ENCODE measurements at regions not wholly inside any gene's neighbourhood (a gene's known extent, or its start where the extent isn't known, plus 50 kb on each side); places are given as distances from the start of the nearest gene placed in this dataset.

DNA sequence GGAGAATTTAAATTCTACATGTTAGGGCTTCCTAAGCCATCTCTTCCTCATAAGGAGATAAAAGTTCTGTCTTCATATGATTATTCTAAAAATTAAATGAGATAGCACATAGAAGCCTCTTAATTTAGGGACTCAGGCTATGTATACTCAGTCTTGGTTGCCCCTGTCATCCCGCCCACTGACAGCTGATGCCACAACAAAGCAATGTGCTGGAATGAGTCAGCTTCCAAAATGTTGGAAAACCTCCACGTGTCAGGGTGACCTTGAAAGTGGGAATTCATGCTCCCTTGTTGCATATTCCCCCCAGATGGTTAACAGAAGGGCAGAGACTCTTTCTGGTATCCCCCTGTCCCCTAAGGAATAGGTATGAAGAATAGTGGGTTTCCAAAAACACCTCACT lies 238.0 kb upstream of the DDHD1 start:
- no peak overlapping the region for H3K9ac ChIP-seq (ENCODE audit: extremely low read depth, low read length, poor library complexity, severe bottlenecking)

GRCh38 chr14:53390008-53390407 lies 236.9 kb upstream of the DDHD1 start:
- Mint-ChIP-seq H3K27ac (no peak overlapping the region), H3K4me1 (peaks cover 8% of the 10 kb centered on the region), H3K36me3 (ENCODE audit: low read depth) (peaks cover 14% of the 10 kb centered on the region), H3K27me3 (ENCODE audit: insufficient read depth) (no peaks in the 10 kb centered on the region), H3K4me3 (no peak overlapping the region), H3K9me3 (peaks cover 17% of the 10 kb centered on the region)
- no peaks in the 10 kb centered on the region for H3K27me3 ChIP-seq (ENCODE audit: control insufficient read depth, insufficient read depth, low read length, poor library complexity, severe bottlenecking)
- no peak overlapping the region for H3K4me3 ChIP-seq (ENCODE audit: low read length)
- no peak overlapping the region for H3K27ac ChIP-seq (ENCODE audit: low read depth, low read length)
- peaks cover 3% of the 10 kb centered on the region for H3K4me1 ChIP-seq (ENCODE audit: control insufficient read depth, insufficient read depth, low read length)
- H3K9ac ChIP-seq (ENCODE audit: extremely low read depth, low read length, poor library complexity, severe bottlenecking), result no peak overlapping the region
- H3K36me3 ChIP-seq (ENCODE audit: control insufficient read depth, insufficient read depth, low read length), result no peaks in the 10 kb centered on the region
- WGBS, 2 experiments (ENCODE audit: insufficient coverage in 1 of 2, insufficient read length in 1 of 2), result 95% methylated on average over 5 to 7 of the region's 7 CpGs
- peaks cover 17% of the 10 kb centered on the region for H3K9me3 ChIP-seq (ENCODE audit: control insufficient read depth, low read length)
- no peak for TF ChIP-seq CTCF (conservative IDR thresholded peaks at IDR 0.05)
- DNase-seq, result no peak

More for the DNA sequence above, 238.0 kb upstream of the DDHD1 start:
- H3K27me3 Mint-ChIP-seq (ENCODE audit: insufficient read depth), result no peaks in the 10 kb centered on the region
- Histone ChIP-seq H3K4me1 (ENCODE audit: control insufficient read depth, insufficient read depth, low read length) (peaks cover 3% of the 10 kb centered on the region), H3K9me3 (ENCODE audit: control insufficient read depth, low read length) (peaks cover 26% of the 10 kb centered on the region), H3K4me3 (ENCODE audit: low read length) (no peak overlapping the region), H3K36me3 (ENCODE audit: control insufficient read depth, insufficient read depth, low read length) (no peaks in the 10 kb centered on the region), H3K27me3 (ENCODE audit: control insufficient read depth, insufficient read depth, low read length, poor library complexity, severe bottlenecking) (no peaks in the 10 kb centered on the region), H3K27ac (ENCODE audit: low read depth, low read length) (no peak overlapping the region)
- H3K36me3 Mint-ChIP-seq (ENCODE audit: low read depth), result peaks cover 17% of the 10 kb centered on the region
- H3K27ac Mint-ChIP-seq, result no peak overlapping the region
- WGBS, 2 experiments (ENCODE audit: insufficient coverage in 1 of 2, insufficient read length in 1 of 2), result 80 to 93% methylated on average over 2 of the region's 2 CpGs
- H3K4me1 Mint-ChIP-seq, result peaks cover 8% of the 10 kb centered on the region
- DNase-seq, result no peak
- H3K9me3 Mint-ChIP-seq, result peaks cover 29% of the 10 kb centered on the region
- TF ChIP-seq CTCF (conservative IDR thresholded peaks at IDR 0.05), result no peak
- H3K4me3 Mint-ChIP-seq, result no peak overlapping the region

- no peaks in the 10 kb centered on the region for H3K27me3 ChIP-seq (ENCODE audit: control insufficient read depth, insufficient read depth, low read length, poor library complexity, severe bottlenecking)
- TF ChIP-seq CTCF (conservative IDR thresholded peaks at IDR 0.05), result no peak
- H3K9me3 Mint-ChIP-seq, result peaks cover 10% of the 10 kb centered on the region
- no peaks in the 10 kb centered on the region for H3K36me3 ChIP-seq (ENCODE audit: control insufficient read depth, insufficient read depth, low read length)
- H3K9me3 ChIP-seq (ENCODE audit: control insufficient read depth, low read length), result peaks cover 9% of the 10 kb centered on the region
- H3K27ac Mint-ChIP-seq, result no peak overlapping the region
- peaks cover 3% of the 10 kb centered on the region for H3K4me1 ChIP-seq (ENCODE audit: control insufficient read depth, insufficient read depth, low read length)
- H3K27ac ChIP-seq (ENCODE audit: low read depth, low read length), result no peak overlapping the region
- peaks cover 8% of the 10 kb centered on the region for H3K4me1 Mint-ChIP-seq
- H3K27me3 Mint-ChIP-seq (ENCODE audit: insufficient read depth), result no peaks in the 10 kb centered on the region
- no peak overlapping the region for H3K9ac ChIP-seq (ENCODE audit: extremely low read depth, low read length, poor library complexity, severe bottlenecking)
- H3K4me3 Mint-ChIP-seq, result no peak overlapping the region
- no peak overlapping the region for H3K4me3 ChIP-seq (ENCODE audit: low read length)
- H3K36me3 Mint-ChIP-seq (ENCODE audit: low read depth), result peaks cover 7% of the 10 kb centered on the region
- no peak for DNase-seq
- 88% methylated on average over 1 of the region's 1 CpG; no CpG with 5 or more reads in 1 of the 2 experiments for WGBS, 2 experiments (ENCODE audit: insufficient coverage in 1 of 2, insufficient read length in 1 of 2)
Measured at GRCh38 chr14:53389202-53389601, 236.1 kb upstream of the DDHD1 start.
